ENCODE measurements at regions not wholly inside any gene's neighbourhood (a gene's known extent, or its start where the extent isn't known, plus 50 kb on each side); places are given as distances from the start of the nearest gene placed in this dataset.
"Not testable (repeated sequence)": the region's sequence is repeated elsewhere in the genome, so short reads cannot be mapped to it uniquely, and the experiment has no call there.

GRCh38 chr4:127293496-127293895 lies 339.3 kb upstream of the INTU start:
- Mint-ChIP-seq H3K9me3 (peaks cover 9% of the 10 kb centered on the region), H3K4me1 (no peaks in the 10 kb centered on the region), H3K27me3 (no peaks in the 10 kb centered on the region), H3K36me3 (ENCODE audit: low read depth) (no peaks in the 10 kb centered on the region), H3K4me3 (no peak overlapping the region), H3K27ac (no peak overlapping the region)
- ChIA-PET CTCF (no interaction called here), POLR2A (interaction anchor here (0.6 kb wide), 1 partner anchor 1132 kb away, joined by 6 read pairs; no protein-coding TSS in a partner anchor)
- no peak for DNase-seq

DNA sequence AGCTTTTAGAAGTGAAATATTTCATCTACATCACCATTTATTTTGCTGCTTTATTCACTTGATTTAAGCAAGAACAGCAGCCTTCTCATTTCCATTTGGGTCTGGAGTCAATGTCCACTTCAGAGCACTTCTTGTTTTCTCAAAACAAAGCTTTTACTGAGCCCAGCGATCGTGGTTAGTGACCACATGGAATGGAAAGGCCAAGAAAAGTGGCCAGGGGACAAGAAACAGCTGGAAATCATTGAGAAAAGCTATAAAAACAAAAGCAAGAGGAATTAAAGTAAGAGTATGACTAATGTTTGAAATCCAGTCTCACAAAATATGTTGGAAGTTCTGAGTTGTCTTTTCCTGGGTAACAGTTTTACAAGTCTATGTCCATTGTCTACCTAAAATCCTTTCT lies 328.4 kb upstream of the INTU start:
- Mint-ChIP-seq H3K27ac (no peak overlapping the region), H3K4me1 (no peaks in the 10 kb centered on the region), H3K27me3 (no peaks in the 10 kb centered on the region), H3K9me3 (peaks cover 3% of the 10 kb centered on the region), H3K4me3 (no peak overlapping the region), H3K36me3 (ENCODE audit: low read depth) (no peaks in the 10 kb centered on the region)
- CTCF ChIA-PET = no interaction called here
- DNase-seq = no peak
- POLR2A ChIA-PET = no interaction called here

- no peak overlapping the region for H3K4me3 Mint-ChIP-seq
- H3K9me3 Mint-ChIP-seq = peaks cover 17% of the 10 kb centered on the region
- H3K27me3 Mint-ChIP-seq = no peaks in the 10 kb centered on the region
- no peaks in the 10 kb centered on the region for H3K36me3 Mint-ChIP-seq (ENCODE audit: low read depth)
- DNase-seq = no peak
- H3K27ac Mint-ChIP-seq = no peak overlapping the region
- POLR2A ChIA-PET = no interaction called here
- no peaks in the 10 kb centered on the region for H3K4me1 Mint-ChIP-seq
- CTCF ChIA-PET = no interaction called here
Measured at GRCh38 chr4:127307996-127308395, 324.8 kb upstream of the INTU start.

DNA sequence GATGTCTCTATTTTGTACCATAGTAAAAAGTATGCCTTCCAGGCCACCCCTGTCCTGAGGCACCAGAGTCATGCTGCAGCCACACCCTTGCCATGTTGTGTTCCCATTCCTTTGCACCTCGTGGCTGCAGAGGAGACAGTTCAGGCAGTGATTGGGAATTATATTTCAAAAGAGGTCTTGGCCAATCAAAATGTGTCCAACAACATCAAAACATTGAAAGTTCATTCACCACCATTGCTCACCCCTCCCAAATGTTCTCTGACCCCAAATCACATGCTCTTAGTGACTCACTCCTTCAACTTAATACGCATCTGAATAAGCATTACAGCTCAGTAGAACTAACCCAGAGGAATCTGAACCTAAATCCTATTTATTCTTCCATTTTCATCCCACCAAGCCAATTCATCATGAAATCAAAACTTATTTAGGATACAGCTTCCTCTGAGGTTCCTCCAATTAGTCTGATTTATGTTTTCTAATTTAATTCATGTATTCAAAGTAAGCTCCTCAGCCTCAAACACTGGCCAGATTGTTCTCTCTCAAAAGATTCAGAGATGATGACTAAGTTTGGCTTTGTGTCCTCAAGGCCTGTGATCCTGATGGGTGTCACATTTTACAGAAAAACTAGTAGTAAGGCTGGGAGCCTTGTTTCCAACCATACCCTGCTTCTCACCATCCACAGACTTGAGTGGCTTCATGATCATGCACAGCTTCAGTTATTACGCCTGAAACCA lies 323.2 kb upstream of the INTU start:
- Mint-ChIP-seq H3K9me3 (peaks cover 28% of the 10 kb centered on the region), H3K36me3 (ENCODE audit: low read depth) (no peaks in the 10 kb centered on the region), H3K27ac (no peak overlapping the region), H3K4me1 (no peaks in the 10 kb centered on the region), H3K27me3 (no peaks in the 10 kb centered on the region), H3K4me3 (no peak overlapping the region)
- DNase-seq = no peak
- CTCF ChIA-PET = no interaction called here
- POLR2A ChIA-PET = no interaction called here

- POLR2A ChIA-PET = no interaction called here
- H3K4me1 Mint-ChIP-seq = no peaks in the 10 kb centered on the region
- no peak overlapping the region for H3K4me3 Mint-ChIP-seq
- H3K27ac Mint-ChIP-seq = no peak overlapping the region
- no peak for DNase-seq
- H3K9me3 Mint-ChIP-seq = peaks cover 28% of the 10 kb centered on the region
- CTCF ChIA-PET = interaction anchor here (0.6 kb wide), 1 partner anchor 39 kb away, joined by 3 read pairs; no protein-coding TSS in a partner anchor
- no peaks in the 10 kb centered on the region for H3K36me3 Mint-ChIP-seq (ENCODE audit: low read depth)
- H3K27me3 Mint-ChIP-seq = no peaks in the 10 kb centered on the region
Measured at GRCh38 chr4:127311371-127311770, 321.4 kb upstream of the INTU start.

GRCh38 chr4:127311924-127312323 lies 320.8 kb upstream of the INTU start:
- Mint-ChIP-seq H3K9me3 (peaks cover 25% of the 10 kb centered on the region), H3K4me3 (no peak overlapping the region), H3K36me3 (ENCODE audit: low read depth) (no peaks in the 10 kb centered on the region), H3K27me3 (no peaks in the 10 kb centered on the region), H3K4me1 (no peaks in the 10 kb centered on the region), H3K27ac (no peak overlapping the region)
- ChIA-PET CTCF (no interaction called here), POLR2A (no interaction called here)
- no peak for DNase-seq

GRCh38 chr4:127313767-127314166 lies 319.0 kb upstream of the INTU start:
- H3K4me1 Mint-ChIP-seq = no peaks in the 10 kb centered on the region
- H3K4me3 Mint-ChIP-seq = no peak overlapping the region
- no peaks in the 10 kb centered on the region for H3K27me3 Mint-ChIP-seq
- no peak overlapping the region for H3K27ac Mint-ChIP-seq
- CTCF ChIA-PET = no interaction called here
- H3K9me3 Mint-ChIP-seq = peaks cover 25% of the 10 kb centered on the region
- no peaks in the 10 kb centered on the region for H3K36me3 Mint-ChIP-seq (ENCODE audit: low read depth)
- POLR2A ChIA-PET = no interaction called here
- DNase-seq = no peak

DNA sequence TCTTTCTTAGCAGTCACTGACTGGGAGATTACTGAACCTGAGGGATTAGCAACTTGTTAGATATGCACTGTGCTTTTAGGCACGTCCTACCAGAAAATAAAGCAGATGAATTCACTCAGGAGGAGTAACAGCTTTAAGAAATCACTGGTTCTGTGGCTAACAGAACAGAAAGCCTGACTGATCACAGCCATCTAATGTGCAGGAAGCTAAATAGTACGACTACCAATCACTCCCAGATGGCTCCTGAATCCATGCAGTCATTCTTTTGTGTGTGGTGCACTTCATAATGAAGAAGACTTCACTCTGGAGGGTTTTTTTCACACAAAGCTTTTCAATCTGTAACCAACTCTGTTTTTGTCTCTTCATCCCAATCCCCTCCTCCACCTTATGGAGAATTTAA lies 305.3 kb upstream of the INTU start:
- Mint-ChIP-seq H3K4me1 (no peaks in the 10 kb centered on the region), H3K36me3 (ENCODE audit: low read depth) (no peaks in the 10 kb centered on the region), H3K4me3 (no peak overlapping the region), H3K9me3 (peaks cover 5% of the 10 kb centered on the region), H3K27me3 (no peaks in the 10 kb centered on the region), H3K27ac (no peak overlapping the region)
- CTCF ChIA-PET = no interaction called here
- DNase-seq = no peak
- POLR2A ChIA-PET = no interaction called here

DNA sequence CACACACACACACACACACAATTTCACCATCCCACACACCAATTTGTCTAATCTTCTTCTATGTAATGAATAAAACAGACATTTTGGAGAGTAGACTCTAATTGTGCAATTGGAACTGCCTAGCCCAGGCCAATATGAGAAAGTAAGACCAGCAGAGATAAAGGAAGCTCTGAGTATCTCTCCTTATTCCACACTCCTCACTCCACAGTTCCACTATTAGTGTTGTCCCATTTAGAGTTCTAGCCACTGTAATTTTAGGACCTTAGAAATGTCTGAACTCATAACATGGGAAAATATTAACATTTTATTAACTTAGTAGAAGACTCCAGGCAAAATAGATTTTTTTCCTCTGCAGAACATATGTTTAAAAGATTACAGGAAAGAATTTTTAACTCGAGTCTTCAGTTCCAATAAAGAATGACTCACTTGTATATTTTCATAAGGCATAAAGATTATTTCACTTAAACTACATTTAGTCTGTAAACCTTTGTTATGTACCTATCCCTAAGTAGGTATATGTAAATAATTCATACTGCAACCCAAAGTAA lies 297.6 kb upstream of the INTU start:
- Mint-ChIP-seq H3K4me3 (no peak overlapping the region), H3K9me3 (no peaks in the 10 kb centered on the region), H3K27me3 (no peaks in the 10 kb centered on the region), H3K36me3 (ENCODE audit: low read depth) (no peaks in the 10 kb centered on the region), H3K27ac (no peak overlapping the region), H3K4me1 (no peaks in the 10 kb centered on the region)
- ChIA-PET CTCF (no interaction called here), POLR2A (no interaction called here)
- no peak for DNase-seq

DNA sequence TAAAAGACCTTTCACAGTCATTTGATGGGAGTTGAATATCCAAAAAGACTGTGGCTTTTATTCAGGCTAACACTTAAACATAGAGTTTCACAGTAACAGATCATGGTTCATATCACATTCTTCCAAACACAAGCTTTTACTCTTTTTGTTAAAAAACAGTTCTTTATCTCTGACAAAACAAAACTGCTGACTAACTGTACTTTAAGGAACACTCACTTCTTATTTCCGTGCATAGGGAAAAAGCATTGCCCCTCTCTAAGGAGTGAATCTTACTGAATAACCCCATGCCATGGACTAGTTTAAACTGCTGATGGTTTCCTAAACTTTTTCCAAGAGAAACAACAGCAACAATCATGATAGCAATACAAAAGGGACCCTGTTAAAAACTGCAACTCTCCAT lies 297.0 kb upstream of the INTU start:
- Mint-ChIP-seq H3K4me3 (no peak overlapping the region), H3K9me3 (no peaks in the 10 kb centered on the region), H3K36me3 (ENCODE audit: low read depth) (no peaks in the 10 kb centered on the region), H3K4me1 (no peaks in the 10 kb centered on the region), H3K27me3 (no peaks in the 10 kb centered on the region), H3K27ac (no peak overlapping the region)
- CTCF ChIA-PET = no interaction called here
- POLR2A ChIA-PET = no interaction called here
- DNase-seq = no peak

DNA sequence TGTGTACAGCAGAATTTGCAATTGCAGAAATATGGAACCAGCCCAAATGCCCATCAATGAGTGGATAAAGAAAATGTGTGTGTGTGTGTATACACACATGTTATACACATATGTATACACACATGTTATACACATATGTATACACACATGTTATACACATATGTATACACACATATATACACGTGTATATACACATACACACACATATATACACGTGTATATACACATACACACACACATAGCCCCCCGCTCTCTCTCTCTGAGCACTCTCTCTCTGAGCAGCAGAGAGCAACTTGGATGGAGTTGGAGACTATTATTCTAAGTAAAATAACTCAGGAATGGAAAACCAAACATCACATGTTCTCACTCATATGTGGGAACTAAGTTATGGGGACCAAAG lies 289.6 kb upstream of the INTU start:
- H3K36me3 Mint-ChIP-seq (ENCODE audit: low read depth); H3K4me1 Mint-ChIP-seq; POLR2A ChIA-PET; H3K27me3 Mint-ChIP-seq; H3K4me3 Mint-ChIP-seq; H3K9me3 Mint-ChIP-seq; DNase-seq; H3K27ac Mint-ChIP-seq; CTCF ChIA-PET: not testable (repeated sequence)

- no peak for DNase-seq
- no peak overlapping the region for H3K27ac Mint-ChIP-seq
- H3K4me1 Mint-ChIP-seq = no peaks in the 10 kb centered on the region
- H3K4me3 Mint-ChIP-seq = no peak overlapping the region
- H3K9me3 Mint-ChIP-seq = peaks cover 2% of the 10 kb centered on the region
- H3K27me3 Mint-ChIP-seq = no peaks in the 10 kb centered on the region
- H3K36me3 Mint-ChIP-seq (ENCODE audit: low read depth) = no peaks in the 10 kb centered on the region
- ChIA-PET CTCF (no interaction called here), POLR2A (no interaction called here)
Measured at GRCh38 chr4:127344071-127344470, 288.7 kb upstream of the INTU start.

DNA sequence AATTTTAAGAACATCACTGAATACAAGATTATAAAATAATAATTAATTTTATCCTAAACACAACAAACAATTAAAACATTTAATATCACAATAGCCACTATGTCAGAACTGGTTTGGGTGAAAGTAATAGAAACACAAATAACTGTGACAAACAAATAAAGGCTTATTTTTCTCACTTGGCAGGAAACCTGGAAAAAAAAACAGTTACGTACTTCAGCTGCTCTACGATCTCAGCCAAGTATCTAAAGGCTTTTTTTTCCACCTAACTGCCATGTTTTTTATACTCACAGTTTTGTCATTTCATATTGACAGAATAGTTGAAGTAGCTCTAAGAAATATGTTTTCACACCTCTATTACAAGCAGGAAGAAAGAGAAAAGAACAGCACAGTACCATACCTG lies 284.8 kb upstream of the INTU start:
- no peaks in the 10 kb centered on the region for H3K27me3 Mint-ChIP-seq
- CTCF ChIA-PET = no interaction called here
- DNase-seq = no peak
- H3K36me3 Mint-ChIP-seq (ENCODE audit: low read depth) = no peaks in the 10 kb centered on the region
- H3K27ac Mint-ChIP-seq = no peak overlapping the region
- H3K9me3 Mint-ChIP-seq = peaks cover under 1% of the 10 kb centered on the region
- POLR2A ChIA-PET = no interaction called here
- no peak overlapping the region for H3K4me3 Mint-ChIP-seq
- H3K4me1 Mint-ChIP-seq = no peaks in the 10 kb centered on the region

GRCh38 chr4:127352220-127353113 lies 280.3 kb upstream of the INTU start:
- Mint-ChIP-seq H3K9me3 (no peaks in the 10 kb centered on the region), H3K36me3 (ENCODE audit: low read depth) (no peaks in the 10 kb centered on the region), H3K27ac (no peak overlapping the region), H3K4me3 (no peak overlapping the region), H3K27me3 (no peaks in the 10 kb centered on the region), H3K4me1 (no peaks in the 10 kb centered on the region)
- POLR2A ChIA-PET = no interaction called here
- CTCF ChIA-PET = no interaction called here
- DNase-seq = no peak

Data from activated CD4-positive, alpha-beta memory T cell treated with anti-CD3 and anti-CD28 coated beads, Interleukin-2, amount 10 ng/mL, durations not matched to agents 7 days and 5 days (primary cell).